Erythroblast (primary cell): ENCODE measurements at regions not wholly inside any gene's neighbourhood (a gene's known extent, or its start where the extent isn't known, plus 50 kb on each side); places are given as distances from the start of the nearest gene placed in this dataset.
"Not testable (repeated sequence)": the region's sequence is repeated elsewhere in the genome, so short reads cannot be mapped to it uniquely, and the experiment has no call there.

Experiments used
- GATA1 ChIP-seq: IDR thresholded peaks from 2 replicates; pipeline ENCODE4 v1.6.1; 2011; ENCODE audit warnings: low read depth, mild to moderate bottlenecking, control low read depth, low read length, moderate library complexity
- POLR2A ChIP-seq: IDR thresholded peaks from 2 replicates; pipeline ENCODE4 v1.6.1; 2011; ENCODE audit warnings: mild to moderate bottlenecking, low read length

DNA sequence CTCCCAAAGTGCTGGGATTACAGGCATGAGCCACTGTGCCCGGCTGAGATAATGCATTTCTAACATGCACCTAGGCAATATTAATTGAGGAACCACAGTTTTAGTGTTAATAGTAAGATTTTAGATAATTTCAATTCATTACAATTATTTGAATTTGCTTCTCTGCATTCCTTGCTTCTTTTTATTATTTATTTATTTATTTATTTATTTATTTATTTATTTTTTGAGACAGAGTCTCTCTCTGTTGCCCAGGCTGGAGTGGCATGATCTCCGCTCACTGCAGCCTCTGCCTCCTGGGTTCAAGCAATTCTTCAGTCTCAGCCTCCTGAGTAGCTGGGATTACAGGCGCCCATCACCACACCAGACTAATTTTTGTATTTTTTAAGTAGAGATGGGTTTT is 135.7 kb upstream of the OR13F1 start:
- TF ChIP-seq POLR2A, GATA1: not testable (repeated sequence)
